Uterus (tissue), 3 donors: ENCODE measurements at regions not wholly inside any gene's neighbourhood (a gene's known extent, or its start where the extent isn't known, plus 50 kb on each side); places are given as distances from the start of the nearest gene placed in this dataset.

Experiments used
- DNase-seq, 2 donors: peaks; one replicate each; pipeline ENCODE4 v3.0.0-alpha.2; 2019 to 2020
- H3K27ac ChIP-seq, 2 donors: fragments of 200-600 bp; sonication (generic); 1 replicate in 1 of 2; 2 replicates in 1 of 2; pipeline ENCODE4 v1.5.1; 2016 to 2018
- H3K27me3 ChIP-seq, 2 donors: fragments of 200-600 bp; sonication (generic); one replicate each; pipeline ENCODE4 v1.5.1; 2018 to 2019; ENCODE audit warnings: control low read depth in 1 of 2
- H3K36me3 ChIP-seq, 2 donors: fragments of 200-600 bp; sonication (generic); one replicate each; pipeline ENCODE4 v1.5.1; 2019; ENCODE audit warnings: control low read depth in 1 of 2
- H3K4me1 ChIP-seq, 2 donors: fragments of 200-600 bp; sonication (generic); one replicate each; pipeline ENCODE4 v1.5.1; 2018 to 2019; ENCODE audit warnings: control low read depth in 1 of 2
- H3K4me3 ChIP-seq, 2 donors: fragments of 200-600 bp; sonication (generic); 1 replicate in 1 of 2; 2 replicates in 1 of 2; pipeline ENCODE4 v1.5.1; 2018 to 2019; ENCODE audit warnings: mild to moderate bottlenecking in 1 of 2
- H3K9me3 ChIP-seq, 2 donors: fragments of 200-600 bp; sonication (generic); one replicate each; pipeline ENCODE4 v1.5.1; 2019; ENCODE audit warnings: control low read depth in 1 of 2
- POLR2A ChIP-seq, 2 donors: fragments of 450-650 bp; IDR thresholded peaks; one replicate each; pipeline ENCODE4 v1.6.1; 2016; ENCODE audit warnings: antibody characterized with exemption in 2 of 2, mild to moderate bottlenecking in 1 of 2, moderate library complexity in 1 of 2
- intact Hi-C: fragments of 100-400 bp; cut with DNase I; formaldehyde crosslinking; loops from one replicate; pipeline ENCODE4 v1.15.1; 2023; ENCODE audit warnings: low total_unique reads
- TF ChIP-seq, protein P1 (sequence below), 4 experiments: fragments of 200-600 bp in 2 of 4; fragments of 450-650 bp in 2 of 4; sonication (generic) in 2 of 4; IDR thresholded peaks; one replicate each; pipeline ENCODE4 v1.5.1; 2016 to 2019; ENCODE audit warnings: antibody characterized with exemption in 4 of 4, mild to moderate bottlenecking in 2 of 4, moderate library complexity in 1 of 4
- donor health status: DM: yes; HTN: yes; CAD: no.

GRCh38 chr2:56026828-56027227, 103.2 kb upstream of the EFEMP1 start:
- DNase-seq = no peak
- TF ChIP-seq, protein P1, sequence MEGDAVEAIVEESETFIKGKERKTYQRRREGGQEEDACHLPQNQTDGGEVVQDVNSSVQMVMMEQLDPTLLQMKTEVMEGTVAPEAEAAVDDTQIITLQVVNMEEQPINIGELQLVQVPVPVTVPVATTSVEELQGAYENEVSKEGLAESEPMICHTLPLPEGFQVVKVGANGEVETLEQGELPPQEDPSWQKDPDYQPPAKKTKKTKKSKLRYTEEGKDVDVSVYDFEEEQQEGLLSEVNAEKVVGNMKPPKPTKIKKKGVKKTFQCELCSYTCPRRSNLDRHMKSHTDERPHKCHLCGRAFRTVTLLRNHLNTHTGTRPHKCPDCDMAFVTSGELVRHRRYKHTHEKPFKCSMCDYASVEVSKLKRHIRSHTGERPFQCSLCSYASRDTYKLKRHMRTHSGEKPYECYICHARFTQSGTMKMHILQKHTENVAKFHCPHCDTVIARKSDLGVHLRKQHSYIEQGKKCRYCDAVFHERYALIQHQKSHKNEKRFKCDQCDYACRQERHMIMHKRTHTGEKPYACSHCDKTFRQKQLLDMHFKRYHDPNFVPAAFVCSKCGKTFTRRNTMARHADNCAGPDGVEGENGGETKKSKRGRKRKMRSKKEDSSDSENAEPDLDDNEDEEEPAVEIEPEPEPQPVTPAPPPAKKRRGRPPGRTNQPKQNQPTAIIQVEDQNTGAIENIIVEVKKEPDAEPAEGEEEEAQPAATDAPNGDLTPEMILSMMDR (IDR thresholded peaks at IDR 0.05) = no peak
- TF ChIP-seq POLR2A (IDR thresholded peaks at IDR 0.05) = no peak
- Histone ChIP-seq H3K36me3 (no peaks in the 10 kb centered on the region), H3K27me3 (no peaks in the 10 kb centered on the region), H3K4me1 (no peaks in the 10 kb centered on the region), H3K9me3 (no peaks in the 10 kb centered on the region), H3K4me3 (no peak overlapping the region), H3K27ac (no peak overlapping the region)
- intact Hi-C loops = no loop called here

DNA sequence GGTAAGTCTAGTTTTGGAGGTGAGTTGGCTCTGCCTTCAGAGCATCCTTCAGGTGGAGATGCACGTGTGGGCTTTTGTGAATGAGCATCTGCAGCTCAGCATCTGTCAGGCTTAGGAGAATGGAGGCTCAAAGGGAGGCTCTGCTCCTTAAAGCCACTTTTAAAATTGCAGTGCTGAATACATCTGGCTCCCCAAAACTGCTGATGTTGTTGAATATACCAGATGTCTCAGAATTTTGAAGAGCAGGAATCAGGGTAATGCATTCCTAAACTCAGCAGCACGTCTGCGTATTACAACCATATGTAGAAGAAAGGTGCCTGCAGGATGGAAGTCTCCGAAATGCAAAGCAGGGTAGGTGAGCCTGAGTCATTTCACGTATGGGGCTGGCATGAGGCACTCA, 106.5 kb upstream of the EFEMP1 start:
- no peak overlapping the region for H3K27ac ChIP-seq
- TF ChIP-seq POLR2A (IDR thresholded peaks at IDR 0.05) = no peak
- TF ChIP-seq, protein P1 (IDR thresholded peaks at IDR 0.05) = no peak
- no peak overlapping the region for H3K4me3 ChIP-seq
- H3K27me3 ChIP-seq = no peaks in the 10 kb centered on the region
- H3K36me3 ChIP-seq = no peaks in the 10 kb centered on the region
- no peaks in the 10 kb centered on the region for H3K4me1 ChIP-seq
- DNase-seq = no peak
- intact Hi-C loops = no loop called here
- no peaks in the 10 kb centered on the region for H3K9me3 ChIP-seq

- no peak for TF ChIP-seq POLR2A (IDR thresholded peaks at IDR 0.05)
- no peaks in the 10 kb centered on the region for H3K27me3 ChIP-seq
These were observed 107.3 kb upstream of the EFEMP1 start for GRCh38 chr2:56030901-56031300.

DNA sequence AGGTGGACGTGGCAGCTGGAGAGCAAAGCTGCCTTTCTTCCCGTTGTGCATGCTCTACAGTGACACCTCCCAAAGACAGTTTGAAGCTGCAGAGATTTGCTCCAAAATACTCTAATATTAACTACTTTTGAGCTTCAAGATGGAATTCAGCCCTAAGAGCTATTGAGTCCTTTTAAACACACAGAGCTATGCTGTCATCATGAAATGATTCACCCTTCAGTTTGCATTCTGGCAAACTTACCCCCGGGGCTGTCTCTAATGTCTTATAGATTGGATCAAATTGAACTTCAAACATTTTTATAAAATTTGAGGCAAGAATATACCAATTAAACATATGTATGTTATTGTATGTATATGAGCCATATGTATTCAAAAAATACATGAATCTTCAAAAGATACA, 110.7 kb upstream of the EFEMP1 start:
- H3K27ac ChIP-seq = no peak overlapping the region
- no peaks in the 10 kb centered on the region for H3K36me3 ChIP-seq
- TF ChIP-seq, protein P1 (IDR thresholded peaks at IDR 0.05) = no peak
- TF ChIP-seq POLR2A (IDR thresholded peaks at IDR 0.05) = no peak
- intact Hi-C loops = no loop called here
- no peaks in the 10 kb centered on the region for H3K9me3 ChIP-seq
- no peak overlapping the region for H3K4me3 ChIP-seq
- H3K4me1 ChIP-seq = no peaks in the 10 kb centered on the region
- H3K27me3 ChIP-seq = no peaks in the 10 kb centered on the region
- DNase-seq = no peak

More at GRCh38 chr2:56030901-56031300, 107.3 kb upstream of the EFEMP1 start:
- Histone ChIP-seq H3K9me3 (no peaks in the 10 kb centered on the region), H3K4me1 (no peaks in the 10 kb centered on the region), H3K36me3 (no peaks in the 10 kb centered on the region), H3K27ac (no peak overlapping the region), H3K4me3 (no peak overlapping the region)
- intact Hi-C loops = no loop called here
- no peak for DNase-seq

DNA sequence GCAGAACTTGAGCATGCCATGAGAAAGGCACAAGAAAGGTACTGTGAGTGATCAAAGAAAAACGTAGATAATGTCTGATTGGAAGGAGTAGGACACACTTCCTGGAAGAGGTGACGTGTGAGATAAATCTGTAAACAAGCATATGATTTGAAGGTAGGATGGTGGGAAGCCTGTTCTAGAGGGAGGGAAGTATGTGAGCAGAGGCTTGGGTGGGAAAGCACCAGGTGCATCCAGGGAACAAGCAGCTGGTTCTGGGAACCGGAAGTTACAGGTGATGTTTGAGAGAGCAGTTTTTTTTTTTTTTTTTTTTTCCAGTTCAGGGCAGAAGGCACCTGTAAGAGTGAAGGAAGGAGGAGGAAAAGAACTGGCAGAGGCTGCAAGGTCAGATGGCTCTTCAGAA, 116.6 kb upstream of the EFEMP1 start:
- DNase-seq = no peak
- no peak for TF ChIP-seq POLR2A (IDR thresholded peaks at IDR 0.05)
- TF ChIP-seq, protein P1 (IDR thresholded peaks at IDR 0.05) = no peak
- Histone ChIP-seq H3K27me3 (no peaks in the 10 kb centered on the region), H3K36me3 (no peaks in the 10 kb centered on the region), H3K9me3 (no peaks in the 10 kb centered on the region), H3K4me3 (no peak overlapping the region), H3K27ac (no peak overlapping the region), H3K4me1 (no peaks in the 10 kb centered on the region)
- intact Hi-C loops = no loop called here

DNA sequence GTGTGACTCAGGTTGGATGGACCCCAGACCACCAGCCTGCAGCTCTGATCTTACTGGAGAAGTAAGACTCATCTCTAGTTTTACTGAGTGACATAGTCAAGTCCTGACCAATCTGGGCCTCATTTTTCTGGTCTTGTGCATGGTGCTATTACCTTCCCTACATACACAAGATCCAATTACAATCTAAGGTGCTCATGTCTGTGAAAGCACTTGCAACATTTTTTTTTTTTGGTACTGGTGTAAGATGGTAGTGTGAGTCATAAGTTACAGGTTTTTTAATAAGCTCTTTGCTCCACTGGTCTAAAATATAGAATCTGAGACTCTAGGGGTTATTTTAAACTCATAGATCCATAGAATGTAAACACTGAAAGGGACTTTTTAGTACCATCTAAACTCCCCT, 117.3 kb upstream of the EFEMP1 start:
- intact Hi-C loops = no loop called here
- Histone ChIP-seq H3K4me3 (no peak overlapping the region), H3K4me1 (no peaks in the 10 kb centered on the region), H3K36me3 (no peaks in the 10 kb centered on the region), H3K27me3 (no peaks in the 10 kb centered on the region), H3K27ac (no peak overlapping the region), H3K9me3 (no peaks in the 10 kb centered on the region)
- TF ChIP-seq POLR2A (IDR thresholded peaks at IDR 0.05) = no peak
- TF ChIP-seq, protein P1 (IDR thresholded peaks at IDR 0.05) = no peak
- DNase-seq = no peak
